GM10248 (cell line): ENCODE measurements at regions not wholly inside any gene's neighbourhood (a gene's known extent, or its start where the extent isn't known, plus 50 kb on each side); places are given as distances from the start of the nearest gene placed in this dataset.
A peak's percentile ranks its signal among the peaks of the same experiment; 100 is the strongest.
"Not testable (repeated sequence)": the region's sequence is repeated elsewhere in the genome, so short reads cannot be mapped to it uniquely, and the experiment has no call there.

Source experiments
- CTCF ChIA-PET: fragments of 300-600 bp; sonication (Branson Sonifier 250); formaldehyde crosslinking; extraction: SDS; loops from one replicate; lab custom pipeline; 2021; ENCODE audit warnings: antibody characterized with exemption; lab: Yijun Ruan, JAX
- POLR2A ChIA-PET: fragments of 350-650 bp; sonication (Branson Sonifier 250); formaldehyde crosslinking; extraction: SDS; loops from one replicate; lab custom pipeline; 2020; ENCODE audit warnings: antibody characterized with exemption; lab: Yijun Ruan, JAX
- DNase-seq: peaks from one replicate; pipeline ENCODE4 v3.0.0; 2012; ENCODE audit errors: extremely low spot score
- TF ChIP-seq, protein P1 (sequence below): IDR thresholded peaks from 2 replicates; pipeline ENCODE4 v1.5.1; 2012; ENCODE audit warnings: mild to moderate bottlenecking, low read depth; ENCODE audit errors: extremely low read depth, missing control alignments, control extremely low read depth

DNA sequence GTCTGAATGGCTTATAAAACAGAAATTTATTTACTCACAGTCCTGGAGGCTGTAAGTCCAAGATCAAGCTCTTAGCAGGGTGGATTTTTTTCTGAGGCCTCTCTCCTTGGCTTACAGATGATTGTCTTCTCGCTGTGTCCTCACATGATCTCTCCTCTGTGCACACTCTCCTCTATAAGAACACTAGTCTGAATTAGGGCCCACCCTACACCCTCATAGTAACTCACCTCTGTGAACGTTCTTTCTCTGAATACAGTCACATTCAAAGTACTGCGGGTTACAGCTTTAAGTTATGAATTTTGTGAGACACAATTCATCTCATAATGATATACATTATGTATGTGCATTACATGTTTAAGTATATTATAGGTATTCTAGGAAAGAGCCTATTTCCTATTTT is 135.7 kb upstream of the ATXN7L3B start:
- CTCF ChIA-PET, result interaction anchor here (2.3 kb wide), 1 partner anchor 10 kb away, joined by 6 read pairs; no protein-coding TSS in a partner anchor
- TF ChIP-seq, protein P1, sequence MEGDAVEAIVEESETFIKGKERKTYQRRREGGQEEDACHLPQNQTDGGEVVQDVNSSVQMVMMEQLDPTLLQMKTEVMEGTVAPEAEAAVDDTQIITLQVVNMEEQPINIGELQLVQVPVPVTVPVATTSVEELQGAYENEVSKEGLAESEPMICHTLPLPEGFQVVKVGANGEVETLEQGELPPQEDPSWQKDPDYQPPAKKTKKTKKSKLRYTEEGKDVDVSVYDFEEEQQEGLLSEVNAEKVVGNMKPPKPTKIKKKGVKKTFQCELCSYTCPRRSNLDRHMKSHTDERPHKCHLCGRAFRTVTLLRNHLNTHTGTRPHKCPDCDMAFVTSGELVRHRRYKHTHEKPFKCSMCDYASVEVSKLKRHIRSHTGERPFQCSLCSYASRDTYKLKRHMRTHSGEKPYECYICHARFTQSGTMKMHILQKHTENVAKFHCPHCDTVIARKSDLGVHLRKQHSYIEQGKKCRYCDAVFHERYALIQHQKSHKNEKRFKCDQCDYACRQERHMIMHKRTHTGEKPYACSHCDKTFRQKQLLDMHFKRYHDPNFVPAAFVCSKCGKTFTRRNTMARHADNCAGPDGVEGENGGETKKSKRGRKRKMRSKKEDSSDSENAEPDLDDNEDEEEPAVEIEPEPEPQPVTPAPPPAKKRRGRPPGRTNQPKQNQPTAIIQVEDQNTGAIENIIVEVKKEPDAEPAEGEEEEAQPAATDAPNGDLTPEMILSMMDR, result no peak
- no peak for DNase-seq
- POLR2A ChIA-PET, result no interaction called here

DNA sequence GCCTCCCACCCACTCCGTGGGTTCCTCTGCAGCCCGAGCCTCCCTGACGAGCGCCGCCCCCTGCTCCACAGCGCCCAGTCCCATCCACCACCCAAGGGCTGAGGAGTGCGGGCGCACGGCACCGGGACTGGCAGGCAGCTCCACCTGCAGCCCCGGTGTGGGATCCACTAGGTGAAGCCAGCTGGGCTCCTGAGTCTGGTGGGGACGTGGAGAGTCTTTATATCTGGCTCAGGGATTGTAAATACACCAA is 134.5 kb upstream of the ATXN7L3B start:
- DNase-seq, CTCF ChIA-PET, POLR2A ChIA-PET: not testable (repeated sequence)

DNA sequence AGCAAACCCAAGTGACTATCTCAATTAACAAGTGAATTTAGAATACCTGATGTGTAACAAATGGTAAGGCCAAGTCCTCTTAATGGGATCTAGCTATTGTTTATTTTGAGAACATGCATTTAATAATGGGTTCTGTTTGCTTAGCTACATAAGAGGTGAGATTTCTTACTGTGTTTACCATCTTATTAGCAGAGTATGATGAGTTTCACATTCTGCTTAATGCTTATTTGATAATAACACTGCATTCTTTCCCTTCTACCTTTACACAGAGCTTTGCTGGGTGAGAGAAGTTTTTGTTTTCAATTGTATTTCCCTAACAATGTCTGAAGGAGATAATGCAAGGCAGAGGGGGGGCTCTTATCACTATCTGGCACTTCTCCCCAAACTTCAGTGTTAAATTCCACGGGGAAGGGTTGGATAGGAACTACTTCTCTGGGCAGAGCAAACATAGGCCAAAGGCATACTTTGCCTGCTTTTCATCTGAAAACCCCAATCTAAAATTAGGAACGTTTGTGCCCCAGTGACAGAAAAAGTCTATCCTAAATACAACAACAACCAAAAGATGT is 129.0 kb upstream of the ATXN7L3B start:
- CTCF ChIA-PET, result interaction anchor here (0.7 kb wide), 1 partner anchor 11 kb away, joined by 3 read pairs; no protein-coding TSS in a partner anchor
- DNase-seq, result no peak
- POLR2A ChIA-PET, result no interaction called here
- TF ChIP-seq, protein P1, result no peak

DNA sequence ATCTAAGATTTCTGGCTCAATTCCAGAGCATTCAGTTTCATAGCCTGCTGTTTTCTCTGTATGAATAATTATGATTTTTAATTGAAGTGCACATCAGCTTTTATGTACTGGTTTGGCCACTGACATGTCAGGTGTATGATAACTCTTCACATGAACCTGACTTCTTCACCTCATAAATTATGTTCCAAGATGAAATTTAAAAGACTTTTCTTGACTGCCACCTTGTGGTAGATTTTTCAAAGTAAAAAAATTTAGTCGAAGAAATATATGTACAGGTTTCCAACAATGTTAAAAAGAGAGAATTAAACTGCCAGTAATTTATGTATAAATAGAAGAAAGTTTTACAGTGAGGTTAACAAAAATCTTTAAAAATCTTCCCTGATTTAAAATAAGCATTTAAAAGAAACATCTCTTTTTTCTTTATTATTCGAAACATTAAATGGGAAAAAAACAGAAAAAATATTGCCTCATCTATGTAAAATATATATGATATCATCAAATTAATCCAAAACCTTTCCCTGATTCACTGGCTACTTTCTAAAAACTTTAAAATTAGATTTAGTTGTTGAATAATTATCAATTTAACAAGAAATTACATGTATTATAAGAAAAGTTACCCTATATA is 124.9 kb upstream of the ATXN7L3B start:
- ChIA-PET POLR2A (no interaction called here), CTCF (interaction anchor here (0.8 to 1.2 kb wide), 6 partner anchors 9 to 300 kb away, joined by 3 to 6 read pairs (median 4); no protein-coding TSS in a partner anchor)
- peak; percentile 9 for DNase-seq
- TF ChIP-seq, protein P1, result peak; percentile 33

DNA sequence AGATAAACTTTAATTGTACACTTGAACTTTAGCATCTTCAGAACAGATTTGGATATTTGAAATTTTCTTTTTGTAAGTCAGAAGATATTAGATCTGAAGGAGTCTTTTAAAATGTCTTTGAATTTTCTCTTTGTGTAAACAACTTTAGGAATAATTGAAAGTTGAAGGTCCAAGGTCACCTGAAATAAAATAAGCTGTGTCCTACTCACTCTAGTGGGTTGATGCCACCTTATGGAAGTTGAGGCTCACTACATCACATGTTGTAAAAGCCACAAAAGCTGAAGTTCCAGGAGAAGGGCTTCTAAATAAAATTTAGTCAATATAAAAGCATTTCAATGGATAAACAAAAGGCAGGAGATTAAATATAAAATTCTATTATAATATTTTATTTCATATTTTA is 122.0 kb upstream of the ATXN7L3B start:
- TF ChIP-seq, protein P1, result peak; percentile 39
- peak; percentile 7 for DNase-seq
- ChIA-PET POLR2A (no interaction called here), CTCF (interaction anchor here (1.4 to 1.7 kb wide), 4 partner anchors 10 to 394 kb away, joined by 3 to 7 read pairs (median 4); no protein-coding TSS in a partner anchor)

DNA sequence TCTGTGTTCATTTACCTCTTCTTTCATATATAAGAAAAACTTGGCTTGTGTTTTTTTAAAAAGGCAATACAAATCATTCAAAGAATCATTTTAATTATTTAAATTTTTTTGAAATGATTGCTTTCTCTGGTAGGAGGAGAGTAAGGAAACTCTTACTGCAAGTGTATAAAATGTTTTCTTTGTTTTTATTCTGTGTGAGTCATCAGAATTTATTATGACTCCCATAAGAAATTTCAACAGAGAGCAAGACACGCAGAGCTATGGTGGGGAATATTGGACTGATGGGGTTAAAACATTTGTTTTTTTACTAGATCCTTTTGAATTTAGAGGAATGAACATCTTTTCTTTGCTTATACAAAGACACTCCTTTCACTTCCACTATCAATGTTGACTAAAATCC is 119.1 kb upstream of the ATXN7L3B start:
- no peak for DNase-seq
- ChIA-PET CTCF (interaction anchor here (1.2 to 1.8 kb wide), 3 partner anchors 9 to 72 kb away, joined by 3 to 6 read pairs (median 3); no protein-coding TSS in a partner anchor), POLR2A (no interaction called here)
- TF ChIP-seq, protein P1, result no peak

DNA sequence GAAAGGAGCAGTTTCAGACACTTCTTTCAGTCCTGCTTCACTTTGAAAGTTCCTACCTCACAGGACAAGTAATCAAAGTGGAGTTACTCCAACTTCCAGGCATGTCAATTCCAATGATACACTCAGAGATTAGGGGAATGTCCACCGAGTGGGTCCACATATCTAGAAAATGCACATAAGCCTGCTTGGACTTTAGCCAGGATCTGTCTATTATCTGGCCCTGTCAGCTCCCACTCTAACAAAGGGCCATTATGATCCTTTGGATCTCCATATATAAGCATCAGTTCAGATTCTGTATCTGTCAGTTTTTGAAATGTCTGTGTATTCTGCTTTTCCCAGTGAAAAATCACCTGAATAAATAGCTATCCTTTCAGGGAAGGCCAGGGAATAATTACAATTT is 112.9 kb upstream of the ATXN7L3B start:
- CTCF ChIA-PET, result interaction anchor here (0.9 kb wide), 1 partner anchor 8 kb away, joined by 3 read pairs; no protein-coding TSS in a partner anchor

More for the DNA sequence above, 112.9 kb upstream of the ATXN7L3B start:
- POLR2A ChIA-PET, result no interaction called here
- DNase-seq, result no peak
- TF ChIP-seq, protein P1, result no peak
